Ovary (tissue), 7 donors: ENCODE measurements at regions not wholly inside any gene's neighbourhood (a gene's known extent, or its start where the extent isn't known, plus 50 kb on each side); places are given as distances from the start of the nearest gene placed in this dataset.

Experiments used
- DNase-seq, 5 donors: peaks; one replicate each; pipeline ENCODE4 v3.0.0-alpha.2; 2019 to 2020
- H3K27ac ChIP-seq, 2 donors: fragments of 200-600 bp; one replicate each; pipeline versions ENCODE4 v1.5.1 to v1.8.0; 2019 to 2022
- H3K27me3 ChIP-seq: fragments of 200-600 bp; one replicate; pipeline ENCODE4 v1.8.0; 2022
- H3K36me3 ChIP-seq: fragments of 200-600 bp; sonication (generic); one replicate; pipeline ENCODE4 v1.5.1; 2019
- H3K4me1 ChIP-seq: one replicate; pipeline ENCODE4 v1.8.1; 2013; ENCODE audit warnings: mild to moderate bottlenecking, moderate library complexity; ENCODE audit not compliant: insufficient read depth
- H3K4me3 ChIP-seq: fragments of 200-600 bp; sonication (generic); one replicate; pipeline ENCODE4 v1.5.1; 2017
- H3K9me3 ChIP-seq, 2 donors: fragments of 200-600 bp in 1 of 2; sonication (generic) in 1 of 2; one replicate each; pipeline versions ENCODE4 v1.5.1 to v1.8.1; 2013 to 2019; ENCODE audit warnings: mild to moderate bottlenecking in 1 of 2, moderate library complexity in 1 of 2
- CTCF ChIP-seq, 3 donors: fragments of 450-650 bp in 2 of 3; fragments of 200-600 bp in 1 of 3; IDR thresholded peaks; one replicate each; pipeline versions ENCODE4 v1.5.1 to v1.8.0; 2016 to 2022; ENCODE audit warnings: antibody characterized with exemption in 3 of 3, mild to moderate bottlenecking in 1 of 3
- EP300 ChIP-seq: sonication (generic); formaldehyde crosslinking; IDR thresholded peaks from one replicate; pipeline ENCODE4 v1.6.1; 2017; ENCODE audit warnings: antibody characterized with exemption
- POLR2A ChIP-seq: fragments of 450-650 bp; IDR thresholded peaks from one replicate; pipeline ENCODE4 v1.6.1; 2017; ENCODE audit warnings: antibody characterized with exemption, mild to moderate bottlenecking, moderate library complexity
- WGBS, 3 donors: extraction: QIAGEN DNeasy Blood & Tissue Kit in 1 of 3; methylation state at CpG; one replicate each; pipeline versions ENCODE4 v1.1.5 to v1.1.7; 2013 to 2017; 5-methylcytosine and 5-hydroxymethylcytosine counted together
- intact Hi-C, 4 donors: fragments of 100-400 bp; cut with DNase I; formaldehyde crosslinking; loops; one replicate each; pipeline versions ENCODE4 v1.11.0 to v1.15.1; 2022 to 2023
- donor health status: DM: no; HTN: no; CAD: no; lungs with moderate emphysema.
- donor health status: DM: no; HTN: no; CAD: no.
- donor health status: Bipolar disorder and iron deficiency.
- donor health status: DM: no; HTN: no; CAD: no.
- donor health status: DM: yes; HTN: yes; CAD: no.

- WGBS, 3 donors: 55 to 68% (median 57%) methylated on average over 2 of the region's 2 CpGs
- Histone ChIP-seq H3K27me3 (no peaks in the 10 kb centered on the region), H3K9me3 (no peaks in the 10 kb centered on the region), H3K27ac (no peak overlapping the region), H3K36me3 (no peaks in the 10 kb centered on the region), H3K4me1 (no peaks in the 10 kb centered on the region), H3K4me3 (no peak overlapping the region)
- intact Hi-C loops: no loop called here
- no peak for TF ChIP-seq CTCF (IDR thresholded peaks at IDR 0.05)
- no peak for TF ChIP-seq EP300
- no peak for TF ChIP-seq POLR2A
- no peak for DNase-seq
Measured at GRCh38 chr20:52789716-52790115, 182.4 kb upstream of the TSHZ2 start.

GRCh38 chr20:52787962-52788361 is 184.2 kb upstream of the TSHZ2 start:
- TF ChIP-seq CTCF (IDR thresholded peaks at IDR 0.05) (no peak), POLR2A (no peak), EP300 (no peak)
- WGBS, 3 donors: 69 to 79% (median 77%) methylated on average over 3 of the region's 3 CpGs

GRCh38 chr20:52787216-52787615 is 184.9 kb upstream of the TSHZ2 start:
- DNase-seq: no peak
- H3K9me3 ChIP-seq: no peaks in the 10 kb centered on the region
- H3K36me3 ChIP-seq: no peaks in the 10 kb centered on the region
- no peak overlapping the region for H3K4me3 ChIP-seq
- TF ChIP-seq POLR2A (no peak), CTCF (IDR thresholded peaks at IDR 0.05) (no peak), EP300 (no peak)
- intact Hi-C loops: no loop called here
- H3K27me3 ChIP-seq: no peaks in the 10 kb centered on the region
- H3K27ac ChIP-seq: no peak overlapping the region
- 50 to 53% (median 51%) methylated on average over 3 of the region's 3 CpGs for WGBS, 3 donors
- no peaks in the 10 kb centered on the region for H3K4me1 ChIP-seq

More at GRCh38 chr20:52787962-52788361, 184.2 kb upstream of the TSHZ2 start:
- intact Hi-C loops: no loop called here
- H3K27me3 ChIP-seq: no peaks in the 10 kb centered on the region
- H3K4me1 ChIP-seq: no peaks in the 10 kb centered on the region
- no peak for DNase-seq
- no peaks in the 10 kb centered on the region for H3K36me3 ChIP-seq
- no peaks in the 10 kb centered on the region for H3K9me3 ChIP-seq
- no peak overlapping the region for H3K4me3 ChIP-seq
- no peak overlapping the region for H3K27ac ChIP-seq

- Histone ChIP-seq H3K27me3 (no peaks in the 10 kb centered on the region), H3K4me3 (no peak overlapping the region), H3K4me1 (no peaks in the 10 kb centered on the region), H3K9me3 (no peaks in the 10 kb centered on the region), H3K27ac (no peak overlapping the region), H3K36me3 (no peaks in the 10 kb centered on the region)
- no peak for TF ChIP-seq POLR2A
- TF ChIP-seq EP300: no peak
- no peak for TF ChIP-seq CTCF (IDR thresholded peaks at IDR 0.05)
- no peak for DNase-seq
- intact Hi-C loops: no loop called here
- WGBS, 3 donors: 61 to 62% (median 61%) methylated on average over 6 of the region's 6 CpGs
Measured at GRCh38 chr20:52785679-52786078, 186.5 kb upstream of the TSHZ2 start.

GRCh38 chr20:52783769-52784168 is 188.4 kb upstream of the TSHZ2 start:
- no peak for DNase-seq
- intact Hi-C loops: no loop called here
- TF ChIP-seq EP300: no peak
- TF ChIP-seq POLR2A: no peak
- no peak for TF ChIP-seq CTCF (IDR thresholded peaks at IDR 0.05)
- H3K4me1 ChIP-seq: no peaks in the 10 kb centered on the region
- no peaks in the 10 kb centered on the region for H3K27me3 ChIP-seq
- H3K36me3 ChIP-seq: no peaks in the 10 kb centered on the region
- no peak overlapping the region for H3K4me3 ChIP-seq
- no peaks in the 10 kb centered on the region for H3K9me3 ChIP-seq
- H3K27ac ChIP-seq: no peak overlapping the region
- WGBS, 3 donors: 75 to 80% (median 77%) methylated on average over 2 of the region's 2 CpGs
